HL-60 (cell line): ENCODE measurements at regions not wholly inside any gene's neighbourhood (a gene's known extent, or its start where the extent isn't known, plus 50 kb on each side); places are given as distances from the start of the nearest gene placed in this dataset.

Experiments used
- DNase-seq, 2 experiments: peaks; one replicate each; pipeline ENCODE4 v3.0.0-alpha.2; 2010 to 2020; ENCODE audit warnings: low read depth in 1 of 2, low spot score in 1 of 2
- H3K27ac ChIP-seq: fragments of 250-450 bp; sonication (Bioruptor Pico); replicated peaks from 2 replicates; pipeline ENCODE4 v1.5.1; 2020; ENCODE audit warnings: mild to moderate bottlenecking, moderate library complexity
- H3K27me3 ChIP-seq: fragments of 250-450 bp; sonication (Bioruptor Pico); 2 replicates; pipeline ENCODE4 v1.5.1; 2021; ENCODE audit warnings: mild to moderate bottlenecking, moderate library complexity; ENCODE audit not compliant: insufficient read depth, poor library complexity, severe bottlenecking
- H3K4me3 ChIP-seq: replicated peaks from 2 replicates; pipeline ENCODE4 v1.5.1; 2011; ENCODE audit warnings: mild to moderate bottlenecking, control low read depth, low read length; ENCODE audit not compliant: insufficient read depth
- GABPA ChIP-seq: IDR thresholded peaks from 2 replicates; pipeline ENCODE4 v1.6.1; 2012; ENCODE audit warnings: low read depth
- POLR2AphosphoS5 ChIP-seq: IDR thresholded peaks from 2 replicates; pipeline ENCODE4 v1.6.1; 2012; ENCODE audit warnings: low read depth
- REST ChIP-seq: IDR thresholded peaks from 2 replicates; pipeline ENCODE4 v1.6.1; 2012; ENCODE audit warnings: low read depth; ENCODE audit not compliant: insufficient replicate concordance
- SPI1 ChIP-seq: IDR thresholded peaks from 2 replicates; pipeline ENCODE4 v1.6.1; 2012; ENCODE audit warnings: low read depth, mild to moderate bottlenecking, borderline replicate concordance
- TF ChIP-seq, protein P1 (sequence below): IDR thresholded peaks from one replicate; pipeline ENCODE4 v1.5.1; 2011; ENCODE audit warnings: low read length, control low read depth, inconsistent platforms; ENCODE audit not compliant: insufficient read depth

DNA sequence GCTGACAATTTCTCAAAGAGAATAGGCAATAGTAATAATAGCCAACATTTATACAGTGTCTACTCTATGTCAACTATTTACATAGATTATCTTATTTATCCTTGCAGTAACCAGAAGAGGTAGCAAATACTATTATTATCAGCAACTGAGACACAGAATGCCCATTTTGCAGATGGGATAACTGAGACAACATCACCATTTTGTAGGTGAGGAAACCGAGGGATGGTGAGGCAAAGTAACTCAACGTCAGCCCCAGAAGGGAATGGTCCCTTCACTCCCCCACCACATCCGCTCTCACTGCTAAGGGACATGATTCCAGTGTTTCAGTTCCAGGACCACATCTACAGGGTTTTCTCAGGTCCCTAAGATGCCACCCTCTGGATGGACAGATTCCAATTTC lies 261.2 kb upstream of the NEBL start:
- H3K4me3 ChIP-seq = no peak overlapping the region
- H3K27me3 ChIP-seq = no peaks in the 10 kb centered on the region
- no peak for DNase-seq
- no peak overlapping the region for H3K27ac ChIP-seq
- no peak for TF ChIP-seq SPI1
- no peak for TF ChIP-seq REST
- TF ChIP-seq, protein P1, sequence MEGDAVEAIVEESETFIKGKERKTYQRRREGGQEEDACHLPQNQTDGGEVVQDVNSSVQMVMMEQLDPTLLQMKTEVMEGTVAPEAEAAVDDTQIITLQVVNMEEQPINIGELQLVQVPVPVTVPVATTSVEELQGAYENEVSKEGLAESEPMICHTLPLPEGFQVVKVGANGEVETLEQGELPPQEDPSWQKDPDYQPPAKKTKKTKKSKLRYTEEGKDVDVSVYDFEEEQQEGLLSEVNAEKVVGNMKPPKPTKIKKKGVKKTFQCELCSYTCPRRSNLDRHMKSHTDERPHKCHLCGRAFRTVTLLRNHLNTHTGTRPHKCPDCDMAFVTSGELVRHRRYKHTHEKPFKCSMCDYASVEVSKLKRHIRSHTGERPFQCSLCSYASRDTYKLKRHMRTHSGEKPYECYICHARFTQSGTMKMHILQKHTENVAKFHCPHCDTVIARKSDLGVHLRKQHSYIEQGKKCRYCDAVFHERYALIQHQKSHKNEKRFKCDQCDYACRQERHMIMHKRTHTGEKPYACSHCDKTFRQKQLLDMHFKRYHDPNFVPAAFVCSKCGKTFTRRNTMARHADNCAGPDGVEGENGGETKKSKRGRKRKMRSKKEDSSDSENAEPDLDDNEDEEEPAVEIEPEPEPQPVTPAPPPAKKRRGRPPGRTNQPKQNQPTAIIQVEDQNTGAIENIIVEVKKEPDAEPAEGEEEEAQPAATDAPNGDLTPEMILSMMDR = no peak

GRCh38 chr10:21157664-21158063 lies 260.6 kb upstream of the NEBL start:
- no peaks in the 10 kb centered on the region for H3K27me3 ChIP-seq
- no peak overlapping the region for H3K27ac ChIP-seq
- no peak for DNase-seq
- H3K4me3 ChIP-seq = no peak overlapping the region
- TF ChIP-seq POLR2AphosphoS5 (no peak), GABPA (no peak), SPI1 (no peak), REST (no peak)
- TF ChIP-seq, protein P1 = no peak

DNA sequence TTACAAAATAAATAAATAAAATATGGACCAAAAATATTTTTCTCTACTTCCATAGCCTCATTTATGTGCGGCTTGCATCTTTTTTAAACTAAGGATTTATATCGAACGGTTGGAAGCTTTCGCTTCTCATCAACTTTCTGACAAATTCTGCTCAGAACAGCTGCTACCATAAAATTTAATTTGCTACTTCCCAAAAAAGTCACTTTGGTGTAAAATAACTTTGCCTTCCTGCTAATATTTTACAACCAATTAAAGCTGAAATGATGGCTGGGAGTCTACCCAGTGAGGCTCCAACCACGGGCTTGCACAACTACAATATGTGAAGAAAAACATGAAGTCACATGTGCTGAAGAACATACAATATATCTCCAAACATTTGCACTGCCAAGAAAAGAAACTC lies 253.1 kb upstream of the NEBL start:
- H3K27me3 ChIP-seq = no peaks in the 10 kb centered on the region
- TF ChIP-seq SPI1 = no peak
- no peak for TF ChIP-seq POLR2AphosphoS5
- no peak for TF ChIP-seq GABPA
- TF ChIP-seq, protein P1 = no peak
- TF ChIP-seq REST = no peak
- no peak for DNase-seq
- no peak overlapping the region for H3K4me3 ChIP-seq
- no peak overlapping the region for H3K27ac ChIP-seq
